GM12872 (cell line): ENCODE measurements at regions not wholly inside any gene's neighbourhood (a gene's known extent, or its start where the extent isn't known, plus 50 kb on each side); places are given as distances from the start of the nearest gene placed in this dataset.

ENCODE experiments used
- CTCF ChIP-seq: IDR thresholded peaks from 3 replicates; pipeline ENCODE4 v1.5.1; 2011; ENCODE audit warnings: low read depth, mild to moderate bottlenecking, low read length, moderate library complexity; ENCODE audit not compliant: insufficient read depth

GRCh38 chr2:39902103-39902502, 123.0 kb upstream of the THUMPD2 start:
- no peak for TF ChIP-seq CTCF

GRCh38 chr2:39898934-39899333, 119.9 kb upstream of the THUMPD2 start:
- TF ChIP-seq CTCF, result no peak

GRCh38 chr2:39897273-39897672, 118.2 kb upstream of the THUMPD2 start:
- no peak for TF ChIP-seq CTCF

GRCh38 chr2:39894082-39894481, 115.0 kb upstream of the THUMPD2 start:
- TF ChIP-seq CTCF, result no peak

GRCh38 chr2:39893616-39894015, 114.6 kb upstream of the THUMPD2 start:
- no peak for TF ChIP-seq CTCF

GRCh38 chr2:39881948-39882347, 102.9 kb upstream of the THUMPD2 start:
- TF ChIP-seq CTCF, result no peak

GRCh38 chr2:39881494-39881893, 102.4 kb upstream of the THUMPD2 start:
- TF ChIP-seq CTCF, result no peak

- no peak for TF ChIP-seq CTCF
These were observed 96.8 kb upstream of the THUMPD2 start for GRCh38 chr2:39875914-39876267.
